Stimulated activated CD8-positive, alpha-beta memory T cell treated with anti-CD3 and anti-CD28 coated beads, Interleukin-15, amount 100 ng/mL, for 4 hours (primary cell): ENCODE measurements at regions not wholly inside any gene's neighbourhood (a gene's known extent, or its start where the extent isn't known, plus 50 kb on each side); places are given as distances from the start of the nearest gene placed in this dataset.

Source experiments
- DNase-seq, 2 donors: peaks; one replicate each; pipeline ENCODE4 v3.0.0-alpha.2; 2020; ENCODE audit warnings: low read depth in 2 of 2

DNA sequence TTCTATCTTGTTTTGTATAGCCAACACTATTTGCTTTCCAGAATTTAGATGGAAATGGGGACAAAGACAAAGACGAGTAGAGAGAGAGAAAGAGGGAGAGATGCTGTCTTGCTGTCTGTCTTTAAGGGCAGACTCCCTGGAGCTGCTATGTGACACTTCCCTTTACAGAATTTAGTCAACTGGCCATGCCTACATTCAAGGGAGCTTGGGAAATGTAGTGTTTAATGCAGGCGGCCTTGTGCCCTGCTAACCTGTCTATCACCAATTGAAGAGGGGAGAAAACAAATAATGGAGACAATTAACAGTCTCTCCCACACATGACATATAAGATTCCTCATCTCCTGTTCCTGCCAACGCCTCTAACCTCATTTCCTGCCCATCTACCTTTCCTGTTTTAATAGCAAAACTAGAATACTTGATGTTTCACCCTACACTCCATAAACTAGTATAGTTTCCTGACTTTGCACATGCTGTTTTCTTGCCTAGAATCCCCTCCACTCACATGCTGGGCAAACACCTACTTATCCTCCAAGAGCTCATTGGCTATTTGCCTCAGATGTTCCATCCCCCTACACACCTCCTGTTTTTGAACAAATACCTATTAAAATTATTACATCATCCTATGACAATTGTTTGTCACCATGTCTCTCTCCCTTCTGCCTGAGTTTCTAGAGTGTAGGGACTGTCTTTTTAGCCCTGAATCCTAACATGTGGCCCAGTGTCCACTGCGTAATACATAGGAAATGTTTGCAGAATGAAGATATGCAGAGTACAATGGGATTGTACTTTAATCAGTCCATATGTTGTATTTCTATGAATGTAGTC lies 117.2 kb downstream of the SLC25A24 start:
- no peak for DNase-seq

DNA sequence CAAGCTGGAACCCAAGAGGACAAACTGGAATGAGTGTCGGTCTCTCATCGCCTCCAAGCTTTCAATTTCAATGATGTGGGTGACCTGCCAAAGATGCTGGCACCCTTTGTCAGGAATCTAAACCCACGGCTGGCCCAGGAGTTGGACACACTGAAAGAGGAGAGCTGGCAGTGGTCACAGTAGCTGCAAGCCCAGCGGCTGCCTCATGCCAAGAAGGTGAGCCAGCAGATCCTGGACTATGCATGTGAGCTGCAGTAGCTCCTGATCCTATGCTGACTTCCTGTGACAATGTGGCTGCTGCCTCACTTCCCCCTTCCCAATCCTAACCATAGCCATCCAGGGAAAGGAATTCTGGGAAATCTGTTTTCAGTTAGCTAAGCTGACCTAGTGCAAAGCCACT lies 117.0 kb upstream of the VAV3 start:
- no peak for DNase-seq

DNA sequence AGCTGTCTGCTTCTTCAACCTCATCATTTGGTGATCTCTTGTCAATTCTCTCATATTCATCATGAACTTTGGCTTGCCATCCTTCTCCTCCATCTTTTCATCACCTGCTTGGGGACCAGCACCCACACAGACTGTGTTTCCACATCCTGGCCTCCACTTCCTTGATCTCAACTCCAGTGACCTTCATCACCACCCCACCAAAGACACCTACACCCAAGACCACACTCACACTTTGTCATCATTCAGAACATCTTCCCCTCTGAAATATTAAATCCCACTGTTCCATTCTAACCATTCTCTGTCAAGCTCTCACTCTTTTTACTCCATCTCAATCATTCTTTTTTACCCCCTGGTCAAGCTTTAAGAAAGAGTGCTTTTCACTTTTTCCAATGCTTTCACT lies 115.5 kb upstream of the VAV3 start:
- DNase-seq = peak; percentile 10 to 24

DNA sequence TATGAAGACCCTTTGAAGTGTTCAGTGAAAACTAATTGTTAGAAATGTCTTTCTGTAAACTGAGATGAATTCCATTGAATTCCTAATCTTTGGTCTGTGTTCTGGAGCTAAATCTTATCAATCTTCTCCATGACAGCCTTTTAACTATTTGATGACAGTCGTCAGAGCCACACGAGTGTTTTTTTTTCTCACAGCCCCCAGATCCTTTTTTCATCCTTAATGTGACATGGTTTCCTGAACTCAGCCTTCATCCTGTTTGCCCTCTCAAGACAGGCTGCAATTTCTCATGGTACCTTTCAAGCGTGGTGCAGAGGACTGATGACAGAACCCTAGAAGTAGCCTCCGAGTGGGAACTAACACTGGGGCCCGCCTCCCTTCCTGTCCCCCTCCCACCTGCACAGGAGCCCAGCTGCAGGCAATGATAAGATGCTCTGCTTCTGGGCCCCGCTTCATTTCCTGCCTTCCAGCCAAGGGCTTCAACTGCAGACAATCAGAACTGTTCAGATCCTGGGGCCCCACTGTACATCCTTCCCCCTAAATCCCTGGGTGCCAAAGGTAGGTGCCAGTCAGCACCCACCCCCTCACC lies 114.6 kb upstream of the VAV3 start:
- no peak for DNase-seq

DNA sequence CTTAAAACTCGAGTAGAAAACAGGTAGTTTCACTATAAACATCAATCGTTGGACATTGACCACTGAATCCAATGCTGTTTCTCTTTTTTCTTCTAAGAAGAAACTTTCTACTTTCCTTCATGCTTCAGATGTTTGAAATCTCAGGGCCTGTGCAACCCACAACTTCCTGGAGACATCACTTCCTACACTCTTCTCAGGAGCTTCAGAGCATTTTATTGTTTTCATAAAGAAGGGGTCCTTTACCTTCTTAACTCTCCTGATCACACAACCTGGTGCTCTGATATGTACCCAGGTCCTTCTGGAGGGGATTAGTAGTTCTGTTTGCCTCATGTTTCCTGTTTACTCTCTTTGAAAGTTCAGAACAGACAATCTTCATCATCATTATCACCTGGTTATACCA lies 113.0 kb upstream of the VAV3 start:
- no peak for DNase-seq

DNA sequence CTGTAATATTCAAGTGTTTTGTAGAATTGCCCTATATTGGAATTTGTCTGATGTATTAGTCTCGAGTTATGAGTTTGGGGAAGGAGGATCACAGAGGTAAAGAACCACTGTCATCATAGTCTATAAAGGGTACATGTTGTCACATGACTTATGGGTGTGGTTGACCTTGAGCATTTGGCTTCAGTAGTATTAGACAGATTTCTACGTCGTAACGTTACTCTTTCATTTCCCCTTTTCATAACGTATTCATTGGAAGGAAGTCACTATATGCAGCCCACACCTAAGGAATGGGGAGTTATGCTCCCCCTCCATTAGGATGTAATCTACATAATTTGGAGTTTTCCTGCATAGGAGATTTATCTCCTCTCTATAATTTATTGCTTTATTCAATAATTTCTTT lies 110.1 kb upstream of the VAV3 start:
- no peak for DNase-seq

DNA sequence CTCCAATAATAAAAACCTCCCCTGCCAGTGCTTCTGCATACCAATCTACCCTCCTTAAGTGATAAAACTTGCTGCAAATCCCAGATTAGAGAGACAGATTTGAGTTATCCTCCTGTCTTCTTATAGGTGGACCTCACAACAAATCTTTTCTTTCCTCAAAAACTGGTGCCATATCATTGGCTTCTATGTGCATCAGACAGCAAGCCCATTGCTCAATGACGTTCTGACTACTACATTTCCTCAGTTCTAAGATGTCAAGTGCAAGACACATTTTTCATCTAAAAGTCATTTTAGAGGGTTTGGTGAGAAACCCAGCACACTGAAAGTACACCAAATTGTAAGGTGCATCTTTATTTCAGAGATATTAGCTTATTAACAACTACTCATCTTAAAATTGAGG lies 107.8 kb upstream of the VAV3 start:
- DNase-seq = no peak

DNA sequence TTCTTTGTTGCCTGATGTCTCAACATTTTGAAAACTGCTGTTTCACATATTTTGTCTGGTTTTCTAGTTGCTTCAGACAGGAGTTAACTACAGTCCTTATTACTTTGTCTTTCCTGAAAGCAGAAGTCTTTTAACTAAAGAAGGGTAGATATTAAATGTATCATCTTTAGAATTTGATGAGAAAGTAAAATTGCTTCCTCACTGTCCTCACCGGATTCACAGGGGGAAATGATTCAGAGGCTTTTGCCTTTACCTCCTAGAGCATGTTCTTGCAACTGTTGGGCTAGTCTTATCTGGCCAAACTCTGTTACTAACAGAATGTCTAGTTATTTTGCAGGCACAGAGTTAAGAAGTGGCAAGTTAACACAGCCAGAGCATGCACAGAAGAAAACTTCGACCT lies 107.2 kb upstream of the VAV3 start:
- DNase-seq = no peak

DNA sequence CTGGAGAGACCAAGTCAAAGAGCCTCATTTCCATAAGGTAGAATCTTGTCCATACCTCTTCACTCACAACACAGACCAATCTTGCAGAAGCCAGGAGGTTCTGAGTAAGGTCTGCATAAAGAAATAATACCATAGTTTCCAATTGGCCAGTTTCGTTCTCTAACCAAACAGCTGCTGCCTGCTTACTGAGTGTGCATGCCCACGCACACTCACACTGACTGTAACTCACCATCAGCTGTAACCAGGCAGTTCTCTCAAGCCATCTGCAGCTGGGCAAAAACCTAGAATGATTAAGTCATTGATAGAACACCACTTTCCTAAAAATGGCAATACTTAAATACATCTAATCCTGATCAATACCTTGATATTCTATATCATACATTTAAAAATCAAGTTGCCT lies 106.6 kb upstream of the VAV3 start:
- DNase-seq = no peak

DNA sequence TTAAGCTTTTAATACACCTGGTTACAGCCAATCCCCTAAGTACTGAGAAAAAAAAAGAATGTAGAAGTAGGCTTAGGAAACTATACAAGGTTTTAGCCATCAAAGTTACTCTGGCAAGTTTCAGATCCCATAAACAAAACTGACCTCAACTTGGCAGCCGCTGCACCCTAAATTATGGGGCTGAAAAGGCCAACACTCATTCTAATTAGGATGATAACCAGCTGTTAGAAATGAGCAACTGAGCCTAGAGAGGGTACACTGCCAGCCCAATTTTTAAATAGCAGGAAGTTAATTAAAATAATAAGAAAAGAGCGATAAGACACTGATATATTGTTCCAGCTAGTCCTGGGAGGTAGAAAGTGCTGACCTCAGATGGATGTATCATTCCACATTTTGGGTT lies 105.7 kb upstream of the VAV3 start:
- DNase-seq = no peak

DNA sequence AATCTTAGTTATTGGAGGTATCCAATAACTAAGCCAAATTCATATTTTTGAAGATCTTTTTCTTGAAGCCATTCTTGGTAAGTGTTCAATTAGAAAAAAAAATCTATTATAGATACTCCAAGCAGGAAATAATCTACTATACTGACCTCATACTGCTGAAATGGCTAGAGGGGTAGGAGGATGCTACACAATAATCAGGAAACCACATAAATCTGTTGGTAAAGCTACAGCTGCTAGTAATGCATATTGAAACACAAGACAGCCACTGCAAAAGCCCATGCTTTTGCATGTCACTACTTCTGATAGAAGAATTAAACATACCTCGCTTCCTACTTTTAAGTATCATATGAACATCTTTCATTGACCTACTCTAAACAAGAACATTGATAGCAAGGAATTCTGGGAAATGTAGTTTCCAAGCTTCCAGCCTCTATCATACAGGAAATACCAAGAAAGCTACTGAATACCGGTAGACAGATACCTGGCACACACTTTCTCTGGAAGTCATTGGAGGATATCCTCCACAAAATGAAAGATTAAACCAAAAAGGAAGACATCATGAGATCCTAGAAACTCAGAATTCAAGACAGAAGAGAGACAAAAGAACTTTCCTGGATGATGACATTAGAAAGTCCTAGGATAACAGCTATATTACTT lies 103.0 kb upstream of the VAV3 start:
- no peak for DNase-seq

DNA sequence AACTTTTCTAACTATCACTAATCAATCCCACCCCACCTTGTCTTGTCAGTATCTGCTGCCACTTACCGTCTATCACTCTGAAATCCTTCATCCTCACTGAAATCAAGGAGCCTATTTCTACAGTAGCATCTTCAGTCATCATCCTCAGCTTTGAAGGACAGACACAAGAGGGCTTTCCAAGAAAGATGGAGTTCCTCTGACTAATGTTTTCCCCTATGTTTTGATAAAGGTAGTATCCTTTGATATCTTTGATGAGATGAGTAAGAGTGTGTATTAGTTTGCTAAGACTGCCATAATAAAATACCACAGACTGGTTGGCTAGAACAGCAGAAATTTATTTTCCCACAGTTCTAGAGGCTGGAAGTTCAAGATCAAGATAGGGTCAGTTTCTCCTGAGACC lies 101.8 kb upstream of the VAV3 start:
- no peak for DNase-seq

DNA sequence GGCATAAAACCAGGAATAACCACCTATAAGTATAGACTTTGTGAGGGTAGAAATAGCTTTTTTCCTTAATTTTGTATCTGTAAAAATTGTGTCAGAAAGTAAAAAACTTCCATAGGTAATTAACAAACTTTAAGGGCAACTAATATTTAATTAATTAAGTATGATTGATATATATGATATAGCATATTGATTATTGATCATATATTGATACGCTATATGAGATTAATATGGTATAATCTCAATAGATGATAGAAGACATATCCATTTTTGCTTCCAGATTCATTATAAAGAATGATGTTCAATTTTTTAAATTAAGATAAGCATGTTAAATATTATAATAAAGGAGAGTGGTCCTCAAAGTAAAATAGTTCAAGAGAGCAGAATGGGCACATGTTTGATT lies 99.3 kb upstream of the VAV3 start:
- DNase-seq = no peak

DNA sequence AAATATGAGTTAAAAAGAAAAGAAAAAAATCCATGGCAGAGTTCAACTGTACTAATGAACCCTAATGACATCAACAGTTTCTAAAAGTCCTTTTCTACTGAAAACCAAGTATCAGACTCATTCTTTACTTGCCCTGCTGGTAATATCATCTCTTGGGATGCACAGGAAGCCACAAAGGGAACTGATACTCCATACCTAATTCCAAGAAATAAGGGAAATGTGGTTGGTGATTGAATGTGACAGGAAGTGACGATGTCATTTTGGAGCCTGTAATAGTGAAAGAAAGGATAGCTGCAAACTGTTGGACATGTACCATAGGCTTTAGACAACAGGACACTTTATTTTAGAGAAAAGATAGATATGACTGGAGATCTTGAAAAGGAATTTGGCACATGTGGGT lies 98.7 kb upstream of the VAV3 start:
- DNase-seq = no peak

DNA sequence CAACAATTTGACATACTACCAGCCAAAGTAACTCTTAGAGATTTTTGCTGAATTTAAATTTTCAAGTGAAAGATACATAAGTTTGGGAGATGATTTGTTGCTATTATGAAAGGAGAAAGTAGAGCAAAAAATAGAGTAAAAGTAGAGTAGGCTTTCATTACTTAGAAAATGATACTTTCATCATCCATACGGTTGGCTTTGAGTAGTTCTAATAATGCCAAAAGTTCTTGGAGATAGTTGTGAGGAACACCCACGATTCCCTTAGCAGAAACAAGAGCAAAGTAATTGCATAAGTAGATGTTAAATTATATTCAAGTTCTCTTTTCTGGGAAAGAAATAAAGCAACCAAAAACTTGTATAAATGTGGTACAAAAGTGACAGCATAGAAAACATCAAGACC lies 95.0 kb upstream of the VAV3 start:
- no peak for DNase-seq

DNA sequence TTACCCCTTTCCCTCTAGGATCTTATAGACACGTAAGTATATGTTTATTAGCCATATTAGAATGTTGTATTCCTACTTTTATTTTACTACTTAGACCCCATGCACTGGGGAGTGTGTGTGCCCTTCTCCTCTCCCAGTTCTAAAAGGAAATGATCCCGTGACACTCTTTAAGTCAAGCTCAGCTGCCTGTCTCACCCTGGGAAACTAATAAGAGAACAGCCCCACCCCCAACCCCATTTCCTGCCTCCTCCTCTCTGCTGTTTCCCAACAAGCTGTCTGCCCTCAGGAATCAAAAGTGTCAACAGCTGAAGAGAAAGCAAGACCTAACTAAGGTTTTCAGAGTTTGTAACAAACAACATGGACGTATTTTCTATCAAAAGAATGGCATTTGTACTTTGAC lies 92.6 kb upstream of the VAV3 start:
- DNase-seq = no peak

DNA sequence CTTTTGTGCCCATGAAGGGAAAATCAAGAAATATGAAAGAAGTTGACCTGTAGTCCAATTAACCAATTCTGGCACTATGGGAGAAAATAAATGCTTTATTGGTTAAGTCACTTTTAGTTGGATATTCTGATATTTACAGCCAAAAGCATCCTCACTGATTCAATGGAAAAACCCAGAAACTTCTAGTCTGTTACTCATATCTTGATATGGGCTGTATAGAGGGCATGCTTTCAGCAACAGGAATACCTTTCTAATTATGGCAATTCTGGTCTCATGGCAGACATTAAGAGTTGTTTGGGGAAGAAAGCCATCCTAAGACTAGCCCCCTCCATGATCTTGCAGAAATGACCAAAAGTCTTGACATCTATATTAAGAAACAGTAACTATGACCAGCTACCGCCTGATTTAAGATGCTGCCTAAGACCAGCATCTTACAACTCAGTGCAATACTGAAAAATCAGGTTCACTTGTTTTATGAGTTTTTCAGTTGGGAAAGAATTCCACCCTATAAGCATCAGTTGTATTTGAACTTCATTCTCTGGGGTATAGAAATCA lies 91.5 kb upstream of the VAV3 start:
- no peak for DNase-seq

DNA sequence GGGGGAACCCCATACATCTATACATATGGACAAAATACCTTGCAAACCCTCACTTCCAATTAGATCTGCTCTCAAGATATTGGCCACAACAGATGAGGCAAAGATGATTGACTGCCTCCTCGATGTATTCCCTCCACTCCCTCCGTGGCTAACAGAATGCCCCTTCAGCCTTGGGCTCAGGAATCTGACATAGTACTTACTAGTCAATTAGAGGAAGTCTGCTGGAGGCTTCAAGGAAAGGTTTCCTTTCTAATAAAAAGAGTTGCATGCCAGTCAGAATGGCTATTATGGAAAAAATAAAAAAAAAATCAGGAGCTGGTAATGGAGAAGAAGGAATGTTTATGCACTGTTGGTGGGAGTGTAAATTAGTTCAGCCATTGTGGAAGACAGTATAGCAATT lies 90.4 kb upstream of the VAV3 start:
- DNase-seq = no peak

DNA sequence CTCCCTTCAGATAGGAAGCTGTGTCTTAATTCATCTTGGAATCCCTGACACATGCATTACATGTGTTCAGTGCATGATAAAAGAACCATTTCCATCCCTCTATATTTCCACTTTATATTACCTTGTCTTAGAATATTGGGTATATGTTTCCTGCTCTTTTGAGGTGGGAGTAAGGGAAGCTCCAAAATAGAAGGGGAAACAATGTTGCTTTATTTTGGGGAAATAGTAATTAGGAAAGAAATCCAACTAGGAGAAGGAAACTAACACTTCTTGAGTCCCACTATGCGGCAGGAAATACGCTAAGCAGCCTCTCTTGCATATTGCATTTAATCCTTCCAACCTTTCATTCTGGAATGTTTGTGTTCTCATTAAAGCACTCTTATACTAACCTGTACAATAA lies 89.4 kb upstream of the VAV3 start:
- no peak for DNase-seq

DNA sequence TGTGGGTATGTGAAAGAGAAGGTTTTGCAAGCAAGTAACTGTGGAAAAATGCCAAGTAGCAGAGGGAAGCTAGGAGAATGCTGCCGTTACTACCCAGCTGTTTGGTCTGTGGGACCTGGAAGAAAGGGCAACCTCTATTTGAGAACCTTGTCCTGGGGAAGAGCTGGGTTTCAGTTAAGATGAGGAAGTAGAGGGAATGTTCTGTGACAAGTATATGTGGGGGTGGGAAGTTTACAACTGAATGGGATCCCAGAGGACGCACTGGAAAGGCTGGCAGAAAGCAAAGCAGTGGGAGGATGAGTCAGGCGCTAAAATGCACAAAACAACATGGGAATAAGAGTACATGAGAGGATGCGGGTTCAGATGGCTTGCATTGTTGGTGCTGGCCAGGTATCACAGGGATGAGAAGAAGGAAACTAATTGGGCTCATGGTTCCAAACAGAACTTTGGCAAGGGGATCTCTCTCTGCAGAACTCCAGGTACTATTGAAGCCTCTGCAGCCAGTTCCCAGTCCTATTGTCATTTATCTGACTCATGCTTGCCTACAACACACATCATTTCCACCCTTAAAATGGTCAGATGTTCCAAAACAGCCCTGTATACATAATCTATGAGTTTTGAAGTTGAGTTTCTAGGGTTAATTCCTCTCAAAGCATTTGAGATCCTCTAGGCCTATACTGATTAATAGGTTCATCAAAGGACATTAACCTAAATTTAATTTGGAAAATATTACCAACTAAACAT lies 88.5 kb upstream of the VAV3 start:
- no peak for DNase-seq

DNA sequence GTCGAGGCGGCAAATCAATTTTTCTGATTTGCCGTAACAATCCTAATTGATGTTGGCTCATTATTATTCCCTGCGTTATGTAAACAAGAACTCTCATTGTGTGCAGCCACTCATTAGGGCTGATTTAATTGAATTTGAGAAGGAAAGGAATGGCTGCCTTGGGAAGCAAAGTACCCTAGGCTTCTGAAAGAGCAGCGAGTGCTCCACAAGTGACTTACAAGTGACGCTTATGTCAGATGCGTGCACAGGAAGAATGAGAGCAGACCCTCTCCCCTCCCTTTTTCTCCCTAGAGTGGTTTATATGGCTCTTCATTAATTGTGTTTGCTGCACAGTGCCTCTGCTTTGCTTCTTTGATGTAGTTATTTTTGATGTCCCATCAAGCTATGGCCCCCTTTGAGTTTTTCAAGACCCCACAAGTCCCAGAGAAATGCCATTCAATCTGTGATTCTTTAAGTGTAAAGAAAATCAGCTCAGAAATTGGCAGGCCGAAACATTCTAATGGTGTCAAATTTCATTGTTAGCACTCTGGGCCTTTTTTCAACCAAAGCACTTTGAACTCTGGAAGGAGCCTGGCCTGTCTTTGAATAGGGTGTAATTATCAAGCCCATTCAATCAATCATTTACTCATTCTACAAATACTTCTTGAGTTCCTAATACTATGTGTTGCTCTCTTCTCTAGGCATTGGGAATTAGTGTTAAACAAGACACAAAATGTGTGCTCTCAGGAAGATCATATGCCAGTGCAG lies 86.8 kb upstream of the VAV3 start:
- DNase-seq = no peak
